G401.6 (cell line): ENCODE measurements at regions not wholly inside any gene's neighbourhood (a gene's known extent, or its start where the extent isn't known, plus 50 kb on each side); places are given as distances from the start of the nearest gene placed in this dataset.

ENCODE experiments used
- FAIRE-seq: peaks from 2 replicates; lab custom pipeline; 2012; peaks lifted over from hg19 to GRCh38; lab: Jason Lieb, UNC

DNA sequence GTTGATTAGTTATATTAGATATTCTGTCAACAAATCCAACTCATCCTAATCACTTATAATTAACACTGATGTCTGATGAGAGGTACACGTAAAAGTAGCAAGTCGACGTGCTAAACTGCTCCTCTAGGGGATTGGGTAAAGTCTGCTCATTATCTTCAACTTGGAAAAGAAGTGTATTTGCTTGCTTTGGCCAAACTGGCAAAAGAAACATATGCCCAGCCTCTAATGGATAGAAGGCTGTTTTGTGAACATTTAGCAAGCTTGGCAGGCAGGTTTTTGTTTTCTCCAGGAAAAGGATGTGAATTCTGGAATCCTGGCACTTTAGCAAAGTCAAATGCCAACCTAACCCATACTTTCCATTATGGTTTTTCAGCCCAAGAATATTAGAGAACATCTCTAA, 264.8 kb downstream of the TBL1XR1 start:
- no peak for FAIRE-seq

GRCh38 chr3:176931991-176932390, 265.3 kb downstream of the TBL1XR1 start:
- no peak for FAIRE-seq

DNA sequence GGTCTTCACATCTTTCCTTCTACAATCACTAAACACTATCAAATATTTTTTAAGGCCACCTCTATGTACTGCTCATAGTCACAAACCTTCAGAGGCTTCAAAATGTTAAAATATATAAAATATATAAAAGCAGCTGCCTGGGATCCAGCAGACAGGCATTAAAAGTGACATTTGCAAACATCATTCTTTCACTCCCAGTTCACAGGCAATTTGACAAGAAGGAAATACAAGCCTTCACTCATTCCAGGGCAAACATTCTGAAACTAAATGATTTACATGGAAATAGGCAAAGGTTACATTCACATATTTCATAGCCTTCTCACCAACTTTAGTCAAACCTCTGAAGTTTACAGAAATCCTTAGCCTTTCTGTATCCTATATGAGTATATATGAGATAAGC, 266.3 kb downstream of the TBL1XR1 start:
- no peak for FAIRE-seq

DNA sequence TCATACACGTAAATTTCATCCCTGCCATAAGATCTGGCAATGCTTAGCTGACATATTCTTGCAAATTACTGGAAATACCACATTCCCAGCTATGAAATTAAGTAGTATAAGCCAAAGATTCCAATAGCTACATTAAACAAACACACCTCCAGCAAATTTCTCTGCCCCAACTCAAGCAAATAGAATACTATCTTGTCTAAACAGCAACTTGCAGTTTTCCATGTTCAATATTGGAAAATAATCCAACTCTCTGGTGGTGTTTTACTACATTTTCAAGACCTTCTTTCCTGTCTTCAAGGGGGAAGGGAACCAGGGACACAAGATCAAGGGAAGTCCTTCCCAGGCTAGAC, 268.7 kb downstream of the TBL1XR1 start:
- no peak for FAIRE-seq

GRCh38 chr3:176927706-176928581, 269.3 kb downstream of the TBL1XR1 start:
- no peak for FAIRE-seq

GRCh38 chr3:176927280-176927679, 270.0 kb downstream of the TBL1XR1 start:
- FAIRE-seq: no peak

DNA sequence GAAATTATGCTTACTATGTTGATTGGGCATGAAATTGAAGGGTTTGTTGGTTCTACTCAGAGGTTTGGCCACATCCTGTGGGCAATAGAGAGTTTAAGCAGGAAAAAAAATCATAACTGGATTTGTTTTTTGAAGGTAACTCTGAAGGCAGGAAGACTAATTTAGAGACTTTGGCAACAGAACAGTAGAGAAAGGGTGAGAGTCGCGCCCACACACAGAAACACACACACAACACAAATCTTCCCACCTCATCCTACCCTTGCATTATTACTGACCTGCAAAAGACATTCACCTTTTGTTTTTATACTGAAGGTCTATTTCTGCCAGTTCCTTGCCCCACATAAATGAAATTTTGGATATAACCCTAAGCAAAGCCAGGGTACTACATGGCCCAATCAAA, 270.6 kb downstream of the TBL1XR1 start:
- FAIRE-seq: no peak

GRCh38 chr3:176926034-176926433, 271.2 kb downstream of the TBL1XR1 start:
- FAIRE-seq: no peak

DNA sequence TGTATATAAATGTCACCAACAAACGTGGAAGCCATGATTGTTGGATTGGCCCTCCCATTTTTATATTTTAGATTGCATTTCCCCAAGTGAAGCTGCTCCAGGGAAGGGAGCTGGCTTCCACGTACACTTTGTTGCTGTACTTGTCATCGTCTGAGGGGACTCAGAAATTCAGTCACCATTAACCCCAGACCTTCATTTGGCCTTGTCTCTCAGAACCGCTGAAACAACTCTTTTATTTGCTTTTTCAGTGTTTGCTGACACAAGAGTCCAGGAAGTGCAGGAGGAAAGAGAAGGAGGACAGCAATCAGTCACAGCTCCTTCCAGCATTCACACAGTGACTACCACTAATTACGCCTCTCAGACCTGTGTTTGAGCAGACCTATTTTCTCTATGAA, 276.5 kb downstream of the TBL1XR1 start:
- FAIRE-seq: no peak

DNA sequence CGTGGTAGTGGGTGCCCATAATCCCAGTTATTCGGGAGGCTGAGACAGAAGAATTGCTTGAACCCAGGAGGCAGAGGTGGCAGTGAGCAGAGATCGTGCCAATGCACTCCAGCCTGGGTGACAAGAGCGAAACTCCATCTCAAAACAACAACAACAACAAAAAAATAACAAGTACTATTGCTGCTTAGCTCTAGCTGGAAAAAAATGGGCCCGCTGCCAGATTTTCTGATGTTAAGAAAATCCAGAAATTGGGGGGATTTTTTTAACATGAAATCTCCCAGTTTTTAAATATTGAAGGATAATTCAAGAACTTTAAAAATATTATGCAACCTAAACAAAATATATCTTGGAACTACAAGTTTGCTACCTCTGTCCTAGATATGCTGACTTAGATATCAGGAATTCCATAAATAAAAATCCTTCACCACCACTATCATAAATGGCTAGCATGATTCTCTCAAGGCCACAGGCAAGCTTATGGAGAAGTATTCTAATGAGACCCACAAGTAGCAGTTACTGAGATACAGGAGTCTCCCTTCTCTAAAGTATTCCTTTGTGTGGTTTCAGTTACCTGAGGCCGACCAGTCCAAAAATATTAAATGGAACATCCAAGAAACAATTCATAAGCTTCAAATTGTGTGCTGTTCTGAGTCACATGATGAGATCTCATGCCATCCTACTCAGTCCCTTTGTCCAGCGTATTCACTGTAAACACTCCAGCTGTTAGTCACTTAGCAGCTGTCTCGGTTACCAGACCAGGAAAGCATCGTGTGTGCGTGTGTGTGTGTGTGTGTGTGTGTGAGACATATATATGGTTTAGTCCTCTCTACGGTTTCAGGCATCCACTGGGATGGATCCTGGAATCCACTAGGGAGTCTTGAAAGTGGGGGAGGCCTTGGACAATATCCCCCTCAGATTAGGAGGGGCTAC, 277.2 kb downstream of the TBL1XR1 start:
- no peak for FAIRE-seq

GRCh38 chr3:176916777-176917176, 280.5 kb downstream of the TBL1XR1 start:
- FAIRE-seq: no peak

DNA sequence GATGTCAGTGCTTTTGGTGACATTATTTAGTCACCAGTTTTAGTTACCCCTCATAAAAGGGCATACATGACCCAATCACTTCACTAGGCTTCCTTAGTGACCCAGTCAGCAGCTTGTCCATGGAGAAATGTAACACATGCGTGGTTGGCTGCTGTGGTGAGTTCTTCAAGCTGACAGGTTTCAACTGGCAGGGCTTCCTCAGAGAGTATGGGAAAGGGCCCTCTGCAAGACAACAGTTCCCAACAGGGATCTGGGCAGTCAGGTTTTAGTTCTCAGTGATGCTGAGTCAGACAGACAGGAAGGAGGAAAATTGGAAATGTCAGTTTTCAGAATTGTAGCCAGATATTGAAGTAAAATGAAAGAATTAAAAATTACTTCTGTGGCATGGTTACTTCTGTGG, 282.5 kb downstream of the TBL1XR1 start:
- no peak for FAIRE-seq

DNA sequence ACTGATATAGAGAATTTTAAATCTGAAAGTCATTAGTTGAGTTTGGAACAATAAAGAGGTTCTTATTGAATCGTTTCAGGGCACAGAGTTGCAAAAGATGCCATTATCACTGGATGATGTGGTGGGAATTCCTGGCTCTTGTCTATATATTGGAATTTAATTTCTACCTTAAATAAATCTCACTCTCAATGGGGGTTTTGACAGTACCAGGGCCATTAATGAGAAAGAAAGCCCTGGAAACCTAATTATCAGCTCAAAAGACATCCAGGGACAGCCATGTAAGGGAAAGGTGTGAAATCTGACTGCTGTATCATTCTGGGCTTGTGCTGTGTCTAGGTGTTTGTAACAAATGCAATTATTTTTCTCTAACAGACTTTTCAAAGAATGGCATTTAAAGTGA, 285.7 kb downstream of the TBL1XR1 start:
- FAIRE-seq: no peak

DNA sequence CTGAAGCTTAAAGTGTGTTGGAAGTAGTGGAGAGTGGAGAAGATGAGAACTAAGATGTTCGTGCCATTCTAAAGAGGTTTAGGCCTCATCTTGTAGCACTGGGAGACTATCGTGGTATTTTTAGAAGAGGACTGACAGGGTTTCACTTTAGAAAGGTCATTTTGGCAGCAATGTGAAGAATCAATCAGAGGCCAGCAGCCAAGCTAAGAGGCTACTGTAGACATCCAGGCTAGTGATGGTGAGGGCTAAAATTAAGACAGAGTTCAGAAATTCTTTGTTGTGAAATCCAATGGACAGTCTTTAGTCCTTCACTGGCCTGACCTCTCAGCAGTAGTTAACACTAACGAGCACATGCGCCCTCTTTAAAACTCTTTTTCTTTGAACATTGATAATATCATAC, 288.2 kb downstream of the TBL1XR1 start:
- FAIRE-seq: no peak

DNA sequence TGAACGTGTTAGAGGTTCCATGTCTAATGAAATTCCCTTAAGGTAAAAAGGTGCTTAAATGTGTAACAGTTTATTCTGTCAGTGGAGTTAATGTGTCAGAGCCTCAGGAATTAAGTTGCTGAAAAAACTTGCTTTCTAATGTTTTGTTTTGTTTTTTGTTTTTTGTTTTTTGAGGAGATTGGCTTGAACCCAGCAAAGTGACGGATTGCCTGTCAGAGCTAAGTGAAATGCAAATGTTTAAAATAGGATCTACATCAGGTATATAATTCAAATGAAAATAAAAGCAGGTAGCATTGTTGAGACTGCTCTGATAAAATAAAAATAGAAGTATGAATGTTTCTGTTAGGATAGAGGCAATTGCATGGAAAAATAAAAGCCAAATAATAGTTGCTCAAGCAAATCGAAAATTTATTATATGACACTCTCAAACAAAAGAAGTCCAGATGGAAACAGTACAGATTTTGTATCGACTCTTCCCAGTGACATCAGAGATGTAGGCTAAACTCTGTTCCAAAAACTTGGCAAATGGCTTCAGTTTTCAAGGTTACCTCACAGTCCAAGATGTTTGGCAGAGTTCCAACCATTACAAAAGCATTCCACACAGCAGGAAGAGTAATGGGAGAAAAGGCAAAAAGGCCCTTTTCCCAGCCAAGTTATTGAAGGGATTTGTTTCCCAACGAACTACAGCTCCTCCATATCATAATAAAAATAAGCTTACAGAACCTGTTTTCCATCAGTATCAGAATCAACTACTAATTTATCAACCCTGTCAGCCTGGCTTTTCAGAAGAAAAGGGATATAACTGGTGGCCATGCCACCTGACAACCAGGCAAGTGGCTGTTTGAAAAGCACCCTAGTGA, 291.0 kb downstream of the TBL1XR1 start:
- no peak for FAIRE-seq

DNA sequence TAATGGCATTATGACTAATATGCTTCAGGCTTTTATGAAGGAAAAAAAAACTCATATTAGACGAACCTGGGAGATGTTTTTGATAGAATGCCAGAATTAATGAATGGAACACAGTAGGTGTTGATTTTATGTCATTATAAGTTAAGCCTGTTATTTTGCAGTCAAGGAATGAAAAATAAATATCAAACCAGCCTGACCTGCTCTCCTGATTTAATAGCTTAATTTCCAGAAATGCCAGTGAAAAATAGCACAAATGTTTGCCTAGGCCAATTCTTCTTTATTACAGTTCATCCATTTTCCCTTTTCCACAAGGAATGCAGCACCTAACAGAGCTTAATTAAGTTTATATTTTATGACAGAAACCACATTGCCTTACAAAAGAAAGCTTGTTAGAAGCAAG, 292.0 kb downstream of the TBL1XR1 start:
- no peak for FAIRE-seq

DNA sequence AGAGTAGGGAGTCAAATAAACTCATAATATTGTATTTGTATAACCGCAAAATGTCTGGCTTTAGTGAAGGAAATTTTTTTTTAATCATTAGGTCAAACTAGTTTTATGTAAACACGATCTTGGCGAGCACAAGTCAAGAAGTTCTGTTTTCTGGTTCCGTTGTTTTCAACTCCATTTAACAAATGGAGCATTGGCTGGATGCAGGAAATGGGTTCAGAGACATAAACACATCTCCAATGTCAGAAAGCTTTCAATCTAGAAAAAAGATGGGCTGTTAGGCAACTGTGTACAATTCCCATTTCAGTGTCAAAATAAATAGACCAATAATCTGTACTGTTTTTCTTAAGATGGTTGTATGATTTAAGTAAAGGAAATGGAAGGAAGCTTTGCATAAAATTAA, 292.8 kb downstream of the TBL1XR1 start:
- FAIRE-seq: no peak

GRCh38 chr3:176896640-176897039, 300.6 kb downstream of the TBL1XR1 start:
- no peak for FAIRE-seq

DNA sequence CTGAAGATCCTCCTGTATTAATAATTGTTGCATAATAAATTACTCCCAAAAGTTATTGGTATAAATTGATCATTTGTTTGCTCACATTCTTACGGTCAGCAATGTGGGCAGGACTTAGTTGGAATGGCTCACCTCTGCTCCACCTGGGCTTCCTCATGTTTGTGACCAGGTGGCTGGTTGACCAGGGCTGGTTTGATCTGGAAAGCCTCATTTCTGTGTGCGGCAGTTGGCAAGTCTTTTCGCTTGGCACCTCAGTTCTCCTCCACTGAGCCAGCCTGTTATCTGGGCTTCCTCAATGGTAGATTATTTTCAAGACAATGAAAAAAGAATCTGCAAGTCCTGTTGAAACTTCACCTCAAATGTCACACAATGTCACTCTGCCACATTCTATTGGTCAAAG, 301.1 kb downstream of the TBL1XR1 start:
- FAIRE-seq: no peak

- FAIRE-seq: no peak
Observed at GRCh38 chr3:176879710-176880109, 317.6 kb downstream of the TBL1XR1 start.

- FAIRE-seq: no peak
Observed at GRCh38 chr3:176873261-176873660, 324.0 kb downstream of the TBL1XR1 start.

DNA sequence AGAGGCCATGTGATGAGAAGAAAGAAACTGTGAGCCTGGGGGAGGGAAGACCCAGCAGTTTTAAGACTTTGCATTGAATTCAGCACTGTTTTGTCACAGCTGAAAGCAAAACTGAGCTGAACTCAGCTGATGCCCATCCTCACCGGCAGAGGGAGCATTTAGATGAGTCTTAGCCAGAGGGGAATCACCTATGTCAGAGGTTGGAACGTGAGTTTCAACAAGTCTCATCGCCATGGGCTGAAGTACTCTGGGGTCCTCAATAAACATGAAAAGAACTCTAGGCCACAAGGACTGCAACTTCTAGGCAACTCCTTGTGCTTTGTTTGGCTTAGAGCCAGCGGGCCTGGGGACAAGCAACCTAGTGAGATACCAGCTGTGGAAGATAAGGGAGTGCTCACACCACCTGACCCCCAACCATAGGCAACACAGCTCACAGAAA, 324.5 kb downstream of the TBL1XR1 start:
- no peak for FAIRE-seq
